OCI-LY3 (cell line): ENCODE measurements at regions not wholly inside any gene's neighbourhood (a gene's known extent, or its start where the extent isn't known, plus 50 kb on each side); places are given as distances from the start of the nearest gene placed in this dataset.

Source experiments
- CTCF ChIP-seq: fragments of 200-600, 300-600 bp; sonication (generic); IDR thresholded peaks from 2 replicates; pipeline ENCODE4 v1.5.1; 2014; ENCODE audit warnings: antibody characterized with exemption, low read length, low read depth
- EZH2phosphoT487 ChIP-seq: fragments of 200-600 bp; shearing (Covaris generic); IDR thresholded peaks from 2 replicates; pipeline ENCODE4 v1.6.1; 2018; ENCODE audit warnings: antibody characterized with exemption, mixed run types, low read depth

- TF ChIP-seq CTCF (no peak), EZH2phosphoT487 (no peak)
Observed at GRCh38 chr3:16834753-16835152, 50.0 kb upstream of the PLCL2 start.
